ENCODE measurements at regions not wholly inside any gene's neighbourhood (a gene's known extent, or its start where the extent isn't known, plus 50 kb on each side); places are given as distances from the start of the nearest gene placed in this dataset.

- no peak for DNase-seq (ENCODE audit: low read depth in 2 of 2)
Measured at GRCh38 chr4:28221536-28221935, 1360.9 kb downstream of the STIM2 start.

DNA sequence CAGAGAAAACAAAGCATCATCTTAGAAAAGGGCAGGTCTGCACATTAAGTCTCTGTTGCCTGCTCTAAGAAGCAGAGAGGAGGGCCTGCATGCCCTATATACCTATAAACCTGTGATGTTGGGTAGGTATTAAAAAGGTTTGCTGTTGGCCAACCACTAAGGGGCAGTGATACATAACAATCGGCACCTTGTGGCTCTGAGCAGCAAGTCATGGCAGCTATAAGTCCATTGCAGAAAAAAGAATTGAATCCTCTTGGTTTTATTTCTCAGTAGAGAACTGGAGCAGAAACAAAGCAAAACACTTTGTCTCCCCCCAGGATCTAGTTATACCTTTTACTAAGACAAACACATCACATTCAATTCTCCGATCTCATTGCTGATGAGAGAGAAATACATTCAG lies 1364.4 kb downstream of the STIM2 start:
- no peak for DNase-seq (ENCODE audit: low read depth in 2 of 2)

- DNase-seq (ENCODE audit: low read depth in 2 of 2): no peak
Measured at GRCh38 chr4:28225689-28226353, 1365.2 kb downstream of the STIM2 start.

DNA sequence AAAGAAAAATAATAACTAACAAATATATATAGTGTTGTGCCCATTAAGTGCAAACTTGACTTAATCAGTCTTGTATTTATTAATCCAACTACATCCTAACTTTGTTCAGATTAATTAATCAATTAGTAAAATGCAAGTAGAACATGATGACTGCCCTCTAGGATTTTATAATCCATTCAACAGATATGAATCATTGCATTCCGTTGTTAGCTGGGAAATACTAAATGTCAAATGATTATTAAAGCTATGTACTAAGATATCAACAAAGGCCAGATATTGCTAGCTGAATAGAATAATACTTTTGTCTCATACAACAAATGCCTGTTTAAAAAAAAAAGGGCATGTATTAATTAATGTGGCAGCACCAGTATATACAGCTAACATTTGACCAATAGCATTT lies 1366.3 kb downstream of the STIM2 start:
- no peak for DNase-seq (ENCODE audit: low read depth in 2 of 2)

DNA sequence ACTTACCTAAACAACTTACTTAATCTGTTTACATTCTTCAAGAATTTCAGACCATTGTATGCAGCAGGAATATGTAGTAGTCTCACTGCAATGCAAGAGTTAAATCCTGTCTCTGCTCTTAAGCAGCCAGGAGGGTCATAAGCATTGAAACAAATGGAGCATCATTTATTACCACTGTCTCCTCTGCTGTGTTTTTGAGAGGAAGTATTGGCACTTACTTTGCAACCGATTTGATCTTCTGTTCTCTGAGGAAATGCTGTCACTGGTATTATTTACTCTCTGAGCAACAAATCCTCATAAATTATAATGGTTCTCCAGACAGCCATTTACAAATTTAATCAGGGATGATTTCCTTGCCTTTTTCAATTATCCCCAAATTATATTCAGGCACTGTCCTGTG lies 1367.1 kb downstream of the STIM2 start:
- no peak for DNase-seq (ENCODE audit: low read depth in 2 of 2)

- DNase-seq (ENCODE audit: low read depth in 2 of 2): no peak
Measured at GRCh38 chr4:28228561-28229491, 1368.2 kb downstream of the STIM2 start.

GRCh38 chr4:28232376-28232775 lies 1371.7 kb downstream of the STIM2 start:
- DNase-seq (ENCODE audit: low read depth in 2 of 2): no peak

DNA sequence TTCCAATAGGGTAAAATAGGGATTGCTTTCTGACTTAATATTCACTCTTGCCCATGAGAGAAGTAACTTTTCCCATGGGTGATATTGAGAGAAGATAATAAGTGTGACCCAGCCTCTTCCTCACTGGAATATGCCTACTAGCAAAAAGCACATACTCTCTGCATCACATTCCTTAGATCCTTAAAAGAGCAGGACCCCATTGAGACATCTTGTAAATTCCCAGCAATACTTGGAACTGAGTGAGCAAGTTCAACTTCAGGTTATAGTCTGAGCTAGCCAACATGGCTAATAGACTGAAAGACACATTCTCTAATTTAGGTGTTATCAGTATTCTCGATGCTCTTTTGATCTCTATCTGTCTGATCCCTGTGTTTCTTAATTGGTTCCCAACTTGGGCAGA lies 1372.3 kb downstream of the STIM2 start:
- no peak for DNase-seq (ENCODE audit: low read depth in 2 of 2)

GRCh38 chr4:28233724-28234123 lies 1373.1 kb downstream of the STIM2 start:
- no peak for DNase-seq (ENCODE audit: low read depth in 2 of 2)

DNA sequence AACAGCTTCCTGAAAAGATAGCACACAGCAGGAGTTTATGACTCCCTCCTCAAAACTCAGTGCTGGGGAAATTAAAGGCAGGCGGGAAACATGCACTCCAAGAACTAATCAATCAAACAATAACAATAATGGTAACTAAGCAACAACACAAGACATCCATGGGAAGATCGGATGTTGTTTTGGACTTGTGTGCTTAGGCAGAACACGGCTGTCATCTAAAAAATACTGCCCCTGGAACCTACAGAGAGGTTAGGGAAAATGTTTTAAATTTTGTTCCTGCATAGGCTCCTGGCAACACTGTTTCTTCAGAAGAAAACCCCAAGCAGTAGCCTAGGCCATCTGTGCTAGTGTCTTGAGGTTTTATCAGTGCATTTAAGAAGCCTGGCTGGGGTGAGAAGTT lies 1378.2 kb downstream of the STIM2 start:
- DNase-seq (ENCODE audit: low read depth in 2 of 2): no peak

- no peak for DNase-seq (ENCODE audit: low read depth in 2 of 2)
Measured at GRCh38 chr4:28241021-28241420, 1380.4 kb downstream of the STIM2 start.

GRCh38 chr4:28247805-28248204 lies 1387.2 kb downstream of the STIM2 start:
- DNase-seq (ENCODE audit: low read depth in 2 of 2): no peak

DNA sequence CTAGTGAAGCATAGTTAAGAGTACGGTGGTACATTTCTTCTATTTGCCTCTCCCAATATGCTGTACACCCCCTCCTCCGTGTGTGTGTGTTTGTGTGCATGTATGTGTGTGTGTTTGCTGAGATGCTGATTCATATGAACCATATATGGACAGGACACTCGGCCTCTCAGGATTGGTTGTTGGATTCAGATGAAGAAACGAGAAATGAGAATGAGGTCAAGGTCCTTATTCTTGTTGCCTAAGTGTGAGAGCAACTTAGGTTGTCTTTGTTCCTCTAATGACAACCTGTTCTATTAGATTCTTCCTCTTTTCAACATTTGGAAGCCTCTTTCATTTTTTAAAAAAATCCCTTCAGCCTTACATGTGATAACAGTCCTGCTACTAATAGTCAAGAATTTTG lies 1387.6 kb downstream of the STIM2 start:
- DNase-seq (ENCODE audit: low read depth in 2 of 2): no peak

DNA sequence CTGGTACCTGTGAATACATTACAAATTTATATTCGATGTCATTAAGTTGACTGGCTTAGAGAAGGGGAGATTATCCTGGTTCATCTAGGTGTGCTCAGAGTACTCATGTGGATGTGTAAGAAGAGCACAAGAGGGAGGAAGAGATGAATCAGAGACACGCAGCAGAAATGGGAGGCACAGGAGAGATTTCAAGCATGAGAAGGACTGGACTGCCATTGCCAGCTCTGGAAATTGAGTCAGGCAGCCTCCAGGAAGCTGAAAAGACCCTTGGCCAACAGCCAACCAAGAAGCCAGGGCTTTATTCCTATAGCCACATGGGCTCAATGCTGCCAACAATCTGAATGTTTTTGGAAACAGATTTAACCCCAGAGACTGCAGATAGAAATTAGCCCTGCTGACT lies 1390.0 kb downstream of the STIM2 start:
- DNase-seq (ENCODE audit: low read depth in 2 of 2): no peak

- no peak for DNase-seq (ENCODE audit: low read depth in 2 of 2)
Measured at GRCh38 chr4:28251831-28252230, 1391.2 kb downstream of the STIM2 start.

GRCh38 chr4:28254003-28254402 lies 1393.4 kb downstream of the STIM2 start:
- DNase-seq (ENCODE audit: low read depth in 2 of 2): no peak

GRCh38 chr4:28256295-28256694 lies 1395.7 kb downstream of the STIM2 start:
- no peak for DNase-seq (ENCODE audit: low read depth in 2 of 2)

DNA sequence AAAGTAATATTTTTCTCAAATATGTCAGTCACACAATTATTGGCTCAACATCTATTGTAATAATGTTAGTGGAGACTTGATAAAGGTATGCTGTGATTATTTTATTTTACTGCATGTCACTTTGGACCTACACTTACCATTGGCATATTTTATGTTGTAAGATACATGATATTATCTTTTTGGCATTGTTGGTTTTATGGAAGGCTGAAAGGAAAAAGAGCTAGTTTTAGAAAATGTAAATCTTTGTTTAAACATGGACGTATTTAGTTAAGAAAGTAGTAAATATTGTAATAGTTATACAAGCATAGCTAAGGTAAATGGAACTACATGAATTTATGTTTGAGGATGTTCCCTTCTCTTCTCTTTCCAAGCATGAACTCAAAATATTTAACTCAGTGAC lies 1399.3 kb downstream of the STIM2 start:
- no peak for DNase-seq (ENCODE audit: low read depth in 2 of 2)

DNA sequence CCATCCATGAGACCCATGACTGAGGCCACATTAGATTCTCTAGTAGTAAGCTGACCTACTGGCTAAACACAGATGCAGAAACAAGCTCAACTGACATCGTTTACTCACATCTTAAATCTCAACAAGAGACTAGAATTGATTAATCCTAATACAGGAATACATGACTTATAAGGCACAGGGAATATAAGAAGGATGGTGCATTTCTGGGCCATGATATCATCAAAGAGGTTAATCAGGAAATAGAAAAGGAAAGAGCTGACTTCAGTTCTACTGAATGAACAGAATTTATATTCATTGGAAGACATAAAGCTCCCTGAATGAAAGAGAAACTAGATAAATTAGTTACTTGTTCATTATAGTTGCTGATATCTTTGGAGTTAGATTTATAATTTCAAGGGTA lies 1406.5 kb downstream of the STIM2 start:
- no peak for DNase-seq (ENCODE audit: low read depth in 2 of 2)

DNA sequence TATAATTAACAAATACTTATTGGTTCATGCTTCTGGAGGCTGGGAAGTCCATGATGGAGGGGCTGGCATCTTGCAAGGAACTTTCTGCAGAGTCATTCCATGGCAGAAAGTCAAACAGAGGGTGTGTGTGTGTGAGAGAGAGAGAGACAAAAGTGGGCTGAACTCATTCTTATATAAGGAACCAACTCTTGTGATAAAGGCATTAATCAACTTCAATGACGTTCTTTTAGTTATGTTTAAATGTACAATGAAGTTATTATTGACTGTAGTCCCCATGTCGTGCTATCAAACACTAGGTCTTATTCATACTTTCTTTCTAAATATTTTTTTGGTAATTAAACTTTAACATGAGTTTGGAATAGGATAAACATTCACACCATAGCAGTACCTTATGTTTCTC lies 1408.8 kb downstream of the STIM2 start:
- no peak for DNase-seq (ENCODE audit: low read depth in 2 of 2)

GRCh38 chr4:28277931-28278330 lies 1417.3 kb downstream of the STIM2 start:
- no peak for DNase-seq (ENCODE audit: low read depth in 2 of 2)

DNA sequence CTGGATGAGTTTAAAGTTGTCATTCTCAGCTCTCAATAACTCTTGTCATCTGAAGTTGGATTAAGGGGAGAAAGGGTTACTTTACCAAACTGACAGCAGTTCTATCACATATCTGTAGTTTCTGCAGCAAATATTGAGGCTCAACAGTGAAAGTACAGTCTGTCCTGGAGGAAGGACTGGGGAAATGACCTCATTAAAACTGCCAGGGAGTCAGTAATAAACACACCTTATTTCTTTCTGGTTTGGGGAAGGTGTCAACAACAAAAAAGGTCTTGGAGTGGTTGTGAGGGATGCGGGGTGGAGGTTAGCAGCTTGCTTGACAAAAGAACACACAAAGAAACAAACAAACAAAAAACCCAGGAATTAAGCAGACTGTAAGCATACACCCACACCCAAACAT lies 1418.0 kb downstream of the STIM2 start:
- no peak for DNase-seq (ENCODE audit: low read depth in 2 of 2)

GRCh38 chr4:28279249-28279648 lies 1418.6 kb downstream of the STIM2 start:
- DNase-seq (ENCODE audit: low read depth in 2 of 2): no peak
